ENCODE measurements at regions not wholly inside any gene's neighbourhood (a gene's known extent, or its start where the extent isn't known, plus 50 kb on each side); places are given as distances from the start of the nearest gene placed in this dataset.

DNA sequence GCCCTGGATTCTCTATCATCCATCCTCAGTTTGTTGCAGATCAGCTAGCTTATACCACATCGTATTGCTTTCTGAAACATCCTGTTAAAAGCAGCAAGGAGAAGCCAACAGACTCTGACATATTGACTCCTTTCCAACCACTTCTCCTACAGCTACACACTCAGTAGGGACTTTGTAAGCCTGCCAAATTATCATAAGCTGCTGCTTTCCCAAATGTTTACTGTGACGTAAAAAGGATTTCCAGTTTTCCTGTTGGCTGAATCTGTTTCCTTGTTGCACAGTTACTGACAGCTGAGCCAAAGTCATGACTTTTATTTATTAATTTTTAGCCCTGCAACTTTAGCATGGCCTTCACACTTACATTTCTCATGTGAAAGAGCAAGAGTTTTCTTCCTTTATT, 294.3 kb downstream of the KCNJ3 start:
- POLR2A ChIA-PET = interaction anchor here (0.8 to 1.1 kb wide), 2 partner anchors 10 to 30 kb away, joined by 3 to 4 read pairs; no protein-coding TSS in a partner anchor
- no peaks in the 10 kb centered on the region for H4K20me1 ChIP-seq (ENCODE audit: insufficient read depth, low read length)
- TF ChIP-seq EZH2phosphoT487 (IDR thresholded peaks at IDR 0.05; ENCODE audit: borderline replicate concordance, low read depth, low read length) = no peak
- TF ChIP-seq, protein P1, sequence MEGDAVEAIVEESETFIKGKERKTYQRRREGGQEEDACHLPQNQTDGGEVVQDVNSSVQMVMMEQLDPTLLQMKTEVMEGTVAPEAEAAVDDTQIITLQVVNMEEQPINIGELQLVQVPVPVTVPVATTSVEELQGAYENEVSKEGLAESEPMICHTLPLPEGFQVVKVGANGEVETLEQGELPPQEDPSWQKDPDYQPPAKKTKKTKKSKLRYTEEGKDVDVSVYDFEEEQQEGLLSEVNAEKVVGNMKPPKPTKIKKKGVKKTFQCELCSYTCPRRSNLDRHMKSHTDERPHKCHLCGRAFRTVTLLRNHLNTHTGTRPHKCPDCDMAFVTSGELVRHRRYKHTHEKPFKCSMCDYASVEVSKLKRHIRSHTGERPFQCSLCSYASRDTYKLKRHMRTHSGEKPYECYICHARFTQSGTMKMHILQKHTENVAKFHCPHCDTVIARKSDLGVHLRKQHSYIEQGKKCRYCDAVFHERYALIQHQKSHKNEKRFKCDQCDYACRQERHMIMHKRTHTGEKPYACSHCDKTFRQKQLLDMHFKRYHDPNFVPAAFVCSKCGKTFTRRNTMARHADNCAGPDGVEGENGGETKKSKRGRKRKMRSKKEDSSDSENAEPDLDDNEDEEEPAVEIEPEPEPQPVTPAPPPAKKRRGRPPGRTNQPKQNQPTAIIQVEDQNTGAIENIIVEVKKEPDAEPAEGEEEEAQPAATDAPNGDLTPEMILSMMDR (conservative IDR thresholded peaks at IDR 0.05; ENCODE audit: low read length) = no peak
- no peaks in the 10 kb centered on the region for H3K9me2 ChIP-seq (ENCODE audit: insufficient read depth, low read length)
- H3K9me3 ChIP-seq (ENCODE audit: low read length) = no peaks in the 10 kb centered on the region
- H3K4me3 ChIP-seq (ENCODE audit: low read depth, low read length, poor library complexity, severe bottlenecking) = no peak overlapping the region
- H3K4me2 ChIP-seq (ENCODE audit: low read length) = no peak overlapping the region
- intact Hi-C loops (cut with micrococcal nuclease; ENCODE audit: unreplicated experiment) = no loop called here
- BruUV-seq (replicated peaks) = no TSS peak
- no peaks in the 10 kb centered on the region for H3K4me1 ChIP-seq (ENCODE audit: insufficient read depth, low read length, poor library complexity, severe bottlenecking)
- no peak for DNase-seq (ENCODE audit: low spot score)
- H3K79me2 ChIP-seq (ENCODE audit: insufficient read depth, low read depth, low read length) = no peaks in the 10 kb centered on the region
- CTCF ChIA-PET (ENCODE audit: unreplicated experiment) = no interaction called here
- H2AFZ ChIP-seq (ENCODE audit: low read length) = no peak overlapping the region
- no peaks in the 10 kb centered on the region for H3K36me3 ChIP-seq (ENCODE audit: insufficient read depth, low read length)
- no peak overlapping the region for H3K27ac ChIP-seq (ENCODE audit: low read depth, low read length, poor library complexity, severe bottlenecking)

DNA sequence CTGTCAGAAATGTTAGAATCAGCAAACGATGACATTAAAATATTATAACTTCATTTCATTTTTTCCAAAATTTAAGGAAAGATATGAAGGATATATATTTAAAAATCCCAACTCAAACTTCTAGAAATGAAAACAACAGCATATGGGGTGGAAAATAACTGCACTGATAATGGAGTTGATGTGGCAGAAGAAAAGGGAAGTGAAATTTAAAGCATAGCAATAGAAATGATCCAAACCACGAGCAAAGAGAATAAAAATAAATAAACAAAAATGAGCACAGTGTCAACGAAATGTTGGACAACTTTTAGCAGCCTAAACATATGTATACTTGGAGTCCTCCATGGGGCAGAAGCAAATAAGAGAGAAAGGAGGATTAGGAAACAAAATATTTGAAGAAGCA, 280.2 kb downstream of the KCNJ3 start:
- DNase-seq (ENCODE audit: low spot score) = peak; percentile 31
- H3K36me3 ChIP-seq (ENCODE audit: insufficient read depth, low read length) = no peaks in the 10 kb centered on the region
- peaks cover 11% of the 10 kb centered on the region for H3K9me3 ChIP-seq (ENCODE audit: low read length)
- ChIA-PET POLR2A (interaction anchor here (0.9 to 1.1 kb wide), 2 partner anchors 14 to 27 kb away, joined by 3 to 4 read pairs; no protein-coding TSS in a partner anchor), CTCF (ENCODE audit: unreplicated experiment) (no interaction called here)
- H3K4me1 ChIP-seq (ENCODE audit: insufficient read depth, low read length, poor library complexity, severe bottlenecking) = peaks cover 43% of the 10 kb centered on the region
- H3K27ac ChIP-seq (ENCODE audit: low read depth, low read length, poor library complexity, severe bottlenecking) = peak overlapping the region; percentile 32
- intact Hi-C loops (cut with micrococcal nuclease; ENCODE audit: unreplicated experiment) = loop anchor here (2.0 kb wide), 1 partner anchor 168 kb away; no protein-coding TSS in a partner anchor
- TF ChIP-seq, protein P1 (conservative IDR thresholded peaks at IDR 0.05; ENCODE audit: low read length) = no peak
- TF ChIP-seq EZH2phosphoT487 (IDR thresholded peaks at IDR 0.05; ENCODE audit: borderline replicate concordance, low read depth, low read length) = no peak
- H3K79me2 ChIP-seq (ENCODE audit: insufficient read depth, low read depth, low read length) = no peaks in the 10 kb centered on the region
- H3K4me2 ChIP-seq (ENCODE audit: low read length) = peak overlapping the region; percentile 42
- no peak overlapping the region for H3K4me3 ChIP-seq (ENCODE audit: low read depth, low read length, poor library complexity, severe bottlenecking)
- BruUV-seq (replicated peaks) = no TSS peak
- H4K20me1 ChIP-seq (ENCODE audit: insufficient read depth, low read length) = no peaks in the 10 kb centered on the region
- no peaks in the 10 kb centered on the region for H3K9me2 ChIP-seq (ENCODE audit: insufficient read depth, low read length)
- H2AFZ ChIP-seq (ENCODE audit: low read length) = peak overlapping the region; percentile 61

DNA sequence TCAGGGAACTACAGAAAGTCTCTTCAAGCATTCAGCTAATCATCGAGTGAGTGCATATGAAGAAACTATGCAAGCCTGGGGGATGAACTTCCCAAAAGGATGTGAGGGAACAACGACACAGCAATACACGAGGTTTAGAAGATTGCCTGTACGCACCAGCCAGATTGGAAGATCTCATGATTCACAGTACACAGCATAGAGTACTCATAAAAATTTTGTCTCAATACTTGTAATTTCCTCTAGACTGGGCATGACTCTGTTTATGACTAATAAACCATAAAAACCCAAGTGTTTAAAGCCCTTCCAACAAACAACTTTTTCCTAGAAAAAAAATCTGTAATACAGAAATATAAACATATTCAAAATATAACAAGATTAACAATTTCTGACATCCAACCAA, 279.7 kb downstream of the KCNJ3 start:
- Histone ChIP-seq H3K4me1 (ENCODE audit: insufficient read depth, low read length, poor library complexity, severe bottlenecking) (peaks cover 43% of the 10 kb centered on the region), H3K79me2 (ENCODE audit: insufficient read depth, low read depth, low read length) (no peaks in the 10 kb centered on the region), H3K4me3 (ENCODE audit: low read depth, low read length, poor library complexity, severe bottlenecking) (no peak overlapping the region), H2AFZ (ENCODE audit: low read length) (peak overlapping the region; percentile 61), H3K27ac (ENCODE audit: low read depth, low read length, poor library complexity, severe bottlenecking) (peak overlapping the region; percentile 32), H4K20me1 (ENCODE audit: insufficient read depth, low read length) (no peaks in the 10 kb centered on the region), H3K9me3 (ENCODE audit: low read length) (peaks cover 11% of the 10 kb centered on the region), H3K36me3 (ENCODE audit: insufficient read depth, low read length) (no peaks in the 10 kb centered on the region), H3K4me2 (ENCODE audit: low read length) (peak overlapping the region; percentile 42; the same call in 1 of the 2 replicates), H3K9me2 (ENCODE audit: insufficient read depth, low read length) (no peaks in the 10 kb centered on the region)
- POLR2A ChIA-PET = interaction anchor here (0.9 to 1.1 kb wide), 2 partner anchors 13 to 28 kb away, joined by 3 to 4 read pairs; no protein-coding TSS in a partner anchor
- intact Hi-C loops (cut with micrococcal nuclease; ENCODE audit: unreplicated experiment) = loop anchor here (2.0 kb wide), 1 partner anchor 169 kb away; no protein-coding TSS in a partner anchor
- no TSS peak for BruUV-seq (replicated peaks)
- no peak for TF ChIP-seq EZH2phosphoT487 (IDR thresholded peaks at IDR 0.05; ENCODE audit: borderline replicate concordance, low read depth, low read length)
- TF ChIP-seq, protein P1 (conservative IDR thresholded peaks at IDR 0.05; ENCODE audit: low read length) = no peak
- CTCF ChIA-PET (ENCODE audit: unreplicated experiment) = no interaction called here
- DNase-seq (ENCODE audit: low spot score) = no peak
